Body of pancreas (tissue), 4 donors: ENCODE measurements at regions not wholly inside any gene's neighbourhood (a gene's known extent, or its start where the extent isn't known, plus 50 kb on each side); places are given as distances from the start of the nearest gene placed in this dataset.

Source experiments
- ATAC-seq: fragments of 150-250 bp; one replicate; pipeline ENCODE4 v1.9.1; 2016
- DNase-seq, 4 donors: peaks; one replicate each; pipeline ENCODE4 v3.0.0-alpha.2; 2019
- H3K27ac ChIP-seq, 4 donors: fragments of 200-600 bp; sonication (generic); 1 replicate in 3 of 4; 2 replicates in 1 of 4; pipeline versions ENCODE4 v1.5.1 to v1.6.1; 2016 to 2019; ENCODE audit warnings: mild to moderate bottlenecking in 1 of 4, mixed read lengths in 1 of 4, moderate library complexity in 1 of 4
- H3K27me3 ChIP-seq, 2 donors: fragments of 200-600 bp; sonication (generic); one replicate each; pipeline ENCODE4 v1.6.0; 2016; ENCODE audit warnings: mild to moderate bottlenecking in 1 of 2
- H3K36me3 ChIP-seq, 2 donors: fragments of 200-600 bp; sonication (generic); replicated peaks in 1 of 2; 2 replicates each; pipeline ENCODE4 v1.5.1; 2016; ENCODE audit warnings: low read depth in 2 of 2; ENCODE audit not compliant: insufficient read depth in 1 of 2
- H3K4me1 ChIP-seq: fragments of 200-600 bp; sonication (generic); one replicate; pipeline ENCODE4 v1.6.0; 2016
- H3K4me3 ChIP-seq, 2 donors: fragments of 200-600 bp; sonication (generic); 1 replicate in 1 of 2; 2 replicates in 1 of 2; pipeline ENCODE4 v1.5.1; 2016 to 2019
- H3K9me3 ChIP-seq, 3 donors: fragments of 200-600 bp; sonication (generic); 1 replicate in 2 of 3; 2 replicates in 1 of 3; pipeline ENCODE4 v1.5.1; 2016
- POLR2A ChIP-seq, 3 donors: fragments of 450-650 bp; IDR thresholded peaks; one replicate each; pipeline ENCODE4 v1.6.1; 2016; ENCODE audit warnings: antibody characterized with exemption in 3 of 3, mild to moderate bottlenecking in 2 of 3
- WGBS, 2 donors: methylation state at CpG; one replicate each; pipeline ENCODE4 v1.1.5; 2017; 5-methylcytosine and 5-hydroxymethylcytosine counted together
- intact Hi-C: fragments of 100-400 bp; cut with DNase I; formaldehyde crosslinking; loops from one replicate; pipeline ENCODE4 v1.15.1; 2023
- TF ChIP-seq, protein P1 (sequence below), 7 experiments: fragments of 450-650 bp in 4 of 7; fragments of 200-600 bp in 3 of 7; sonication (generic) in 3 of 7; IDR thresholded peaks; one replicate each; pipeline ENCODE4 v1.5.1; 2016 to 2019; ENCODE audit warnings: antibody characterized with exemption in 7 of 7

- no peak for TF ChIP-seq POLR2A (IDR thresholded peaks at IDR 0.05)
- TF ChIP-seq, protein P1, sequence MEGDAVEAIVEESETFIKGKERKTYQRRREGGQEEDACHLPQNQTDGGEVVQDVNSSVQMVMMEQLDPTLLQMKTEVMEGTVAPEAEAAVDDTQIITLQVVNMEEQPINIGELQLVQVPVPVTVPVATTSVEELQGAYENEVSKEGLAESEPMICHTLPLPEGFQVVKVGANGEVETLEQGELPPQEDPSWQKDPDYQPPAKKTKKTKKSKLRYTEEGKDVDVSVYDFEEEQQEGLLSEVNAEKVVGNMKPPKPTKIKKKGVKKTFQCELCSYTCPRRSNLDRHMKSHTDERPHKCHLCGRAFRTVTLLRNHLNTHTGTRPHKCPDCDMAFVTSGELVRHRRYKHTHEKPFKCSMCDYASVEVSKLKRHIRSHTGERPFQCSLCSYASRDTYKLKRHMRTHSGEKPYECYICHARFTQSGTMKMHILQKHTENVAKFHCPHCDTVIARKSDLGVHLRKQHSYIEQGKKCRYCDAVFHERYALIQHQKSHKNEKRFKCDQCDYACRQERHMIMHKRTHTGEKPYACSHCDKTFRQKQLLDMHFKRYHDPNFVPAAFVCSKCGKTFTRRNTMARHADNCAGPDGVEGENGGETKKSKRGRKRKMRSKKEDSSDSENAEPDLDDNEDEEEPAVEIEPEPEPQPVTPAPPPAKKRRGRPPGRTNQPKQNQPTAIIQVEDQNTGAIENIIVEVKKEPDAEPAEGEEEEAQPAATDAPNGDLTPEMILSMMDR (IDR thresholded peaks at IDR 0.05) = no peak
- DNase-seq (no peak), ATAC-seq (no peak)
- WGBS, 2 donors = 39 to 54% methylated on average over 3 to 9 of the region's 9 CpGs
- Histone ChIP-seq H3K9me3 (no peaks in the 10 kb centered on the region), H3K36me3 (no peaks in the 10 kb centered on the region), H3K4me1 (no peaks in the 10 kb centered on the region), H3K27ac (no peak overlapping the region), H3K4me3 (no peak overlapping the region), H3K27me3 (no peaks in the 10 kb centered on the region)
- intact Hi-C loops = no loop called here
Observed at GRCh38 chr22:44634426-44635321, 67.3 kb upstream of the PRR5 start.

- Histone ChIP-seq H3K36me3 (no peaks in the 10 kb centered on the region), H3K27ac (no peak overlapping the region), H3K9me3 (no peaks in the 10 kb centered on the region), H3K27me3 (no peaks in the 10 kb centered on the region), H3K4me1 (no peaks in the 10 kb centered on the region), H3K4me3 (no peak overlapping the region)
- 59 to 67% methylated on average over 4 of the region's 4 CpGs for WGBS, 2 donors
- DNase-seq = no peak
- intact Hi-C loops = no loop called here
- ATAC-seq = no peak
- TF ChIP-seq, protein P1 (IDR thresholded peaks at IDR 0.05) = no peak
- TF ChIP-seq POLR2A (IDR thresholded peaks at IDR 0.05) = no peak
Observed at GRCh38 chr22:44633647-44634046, 68.4 kb upstream of the PRR5 start.

DNA sequence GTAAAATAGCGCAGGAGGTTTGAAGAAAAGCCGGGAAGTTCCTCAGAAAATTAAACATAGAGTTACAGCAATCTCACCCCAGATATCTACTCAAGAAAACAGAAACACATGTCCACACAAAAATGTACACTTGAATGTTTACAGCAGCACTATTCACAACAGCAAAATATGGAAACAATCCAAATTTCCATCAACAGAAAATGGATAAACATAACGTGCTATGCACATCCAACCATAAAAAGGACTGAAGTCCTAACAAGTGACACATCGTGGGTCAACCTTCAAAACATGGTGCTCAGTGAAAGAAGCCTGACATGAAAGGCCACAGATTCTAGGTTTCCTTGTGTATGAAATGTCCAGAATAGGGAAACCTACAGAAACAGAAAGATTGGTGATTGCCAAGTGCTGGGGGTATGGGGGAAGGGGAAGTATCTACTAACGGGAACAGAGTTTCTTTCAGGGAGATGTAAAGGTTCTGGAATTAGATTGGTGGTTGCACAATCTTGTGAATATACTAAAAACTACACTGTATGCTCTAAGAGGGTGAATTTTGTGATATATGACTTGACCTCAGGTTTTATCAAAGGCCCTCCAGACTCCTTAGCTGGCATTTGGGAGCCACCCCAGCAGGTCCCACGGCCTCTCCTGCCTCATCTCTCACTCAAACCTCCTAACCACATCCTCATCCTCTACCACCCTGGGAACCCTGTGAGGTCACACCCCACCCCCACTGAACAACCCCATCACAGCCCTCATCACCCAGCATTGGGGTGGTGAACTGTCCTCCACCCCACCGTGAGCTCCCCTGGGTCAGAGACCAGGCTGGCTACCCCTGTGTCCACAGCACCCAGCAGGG, 69.2 kb upstream of the PRR5 start:
- 50 to 54% methylated on average over 7 of the region's 7 CpGs for WGBS, 2 donors
- ATAC-seq (no peak), DNase-seq (no peak)
- Histone ChIP-seq H3K27me3 (no peaks in the 10 kb centered on the region), H3K9me3 (no peaks in the 10 kb centered on the region), H3K4me1 (no peaks in the 10 kb centered on the region), H3K27ac (no peak overlapping the region), H3K36me3 (no peaks in the 10 kb centered on the region), H3K4me3 (no peak overlapping the region)
- TF ChIP-seq, protein P1 (IDR thresholded peaks at IDR 0.05) = no peak
- TF ChIP-seq POLR2A (IDR thresholded peaks at IDR 0.05) = no peak
- intact Hi-C loops = no loop called here

DNA sequence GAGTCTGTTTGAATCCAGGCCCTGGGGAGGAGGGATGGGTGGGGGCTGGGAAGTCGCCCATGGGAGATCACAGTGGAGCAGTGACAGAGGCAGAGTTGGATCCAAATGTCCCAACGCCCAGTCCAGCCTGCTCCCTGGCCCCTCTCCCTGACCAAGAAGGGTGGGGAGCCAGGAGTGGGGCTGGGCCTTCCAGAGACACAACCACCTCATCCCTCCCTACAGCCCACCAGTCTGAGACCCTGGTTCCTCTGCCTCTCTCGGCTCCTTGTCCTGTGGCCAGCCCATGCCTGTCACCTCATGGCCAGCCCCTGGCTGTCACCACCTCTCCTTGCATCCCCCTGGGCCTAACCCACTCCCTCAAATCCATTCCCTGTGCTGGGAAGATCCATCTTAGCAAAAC, 71.2 kb upstream of the PRR5 start:
- 57 to 62% methylated on average over 1 to 3 of the region's 3 CpGs for WGBS, 2 donors
- DNase-seq (no peak), ATAC-seq (no peak)
- H3K9me3 ChIP-seq = no peaks in the 10 kb centered on the region
- peaks cover 0 to 3% of the 10 kb centered on the region in 2 donors for H3K27me3 ChIP-seq
- TF ChIP-seq POLR2A (IDR thresholded peaks at IDR 0.05) = no peak
- TF ChIP-seq, protein P1 (IDR thresholded peaks at IDR 0.05) = no peak
- H3K36me3 ChIP-seq = no peaks in the 10 kb centered on the region
- no peak overlapping the region for H3K27ac ChIP-seq
- H3K4me1 ChIP-seq = no peaks in the 10 kb centered on the region
- no peak overlapping the region for H3K4me3 ChIP-seq
- intact Hi-C loops = no loop called here
